ENCODE measurements at regions not wholly inside any gene's neighbourhood (a gene's known extent, or its start where the extent isn't known, plus 50 kb on each side); places are given as distances from the start of the nearest gene placed in this dataset.

DNA sequence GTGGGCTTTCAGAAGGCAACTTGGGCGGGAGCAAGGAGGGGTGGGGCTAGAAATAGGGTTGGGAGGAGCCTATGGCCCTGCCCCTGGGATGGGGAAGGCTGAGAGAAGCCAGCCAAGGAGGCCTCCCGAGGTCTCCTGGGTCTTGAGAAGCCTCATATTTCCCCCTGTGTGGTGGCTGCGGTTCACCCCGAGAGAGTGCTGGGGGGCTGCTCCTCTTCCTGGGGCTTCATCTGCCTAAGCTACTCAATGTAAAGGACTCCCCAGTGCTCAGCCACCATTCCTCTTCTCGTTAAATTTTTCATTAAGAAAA lies 174.3 kb downstream of the SMAD6 start:
- no peak for DNase-seq (ENCODE audit: low spot score)
- Histone ChIP-seq H3K36me3 (replicated peaks in 1 of 2; ENCODE audit: control insufficient read depth in 2 of 2, insufficient read depth in 2 of 2, low read length in 2 of 2) (no peaks in the 10 kb centered on the region), H4K91ac (ENCODE audit: low read depth, low read length, poor library complexity) (peak overlapping the region; percentile 17), H2BK5ac (ENCODE audit: low read length) (no peak overlapping the region), H2AK5ac (ENCODE audit: low read depth, low read length) (peak overlapping the region; percentile 24), H3K14ac (ENCODE audit: low read length) (no peak overlapping the region), H2BK15ac (ENCODE audit: low read length) (no peak overlapping the region), H3K4me1 (ENCODE audit: control insufficient read depth in 2 of 2, insufficient read depth in 1 of 2, low read depth in 1 of 2, low read length in 2 of 2) (peaks cover 0 to 10% of the 10 kb centered on the region in 2 donors), H3K4me3 (ENCODE audit: low read length in 2 of 2) (no peak overlapping the region), H3K27ac (replicated peaks; ENCODE audit: low read length) (no peak overlapping the region), H2BK12ac (ENCODE audit: low read length) (no peak overlapping the region), H4K8ac (ENCODE audit: low read depth, low read length) (no peak overlapping the region), H3K23ac (ENCODE audit: low read depth, low read length, poor library complexity) (no peak overlapping the region), H3K27me3 (ENCODE audit: control insufficient read depth in 3 of 3, insufficient read depth in 3 of 3, low read depth in 1 of 3, low read length in 3 of 3) (peaks cover 0 to 15% (median 0%) of the 10 kb centered on the region in 3 experiments), H3K4me2 (ENCODE audit: insufficient read depth, low read length, poor library complexity, severe bottlenecking) (no peak overlapping the region), H2BK120ac (ENCODE audit: low read depth, low read length) (no peak overlapping the region), H3K9ac (ENCODE audit: low read depth, low read length, poor library complexity) (no peak overlapping the region), H3K4ac (ENCODE audit: low read length) (no peak overlapping the region), H3K18ac (ENCODE audit: low read length) (no peak overlapping the region), H3K79me1 (ENCODE audit: low read depth, low read length) (no peaks in the 10 kb centered on the region), H3K9me3 (replicated peaks in 1 of 2; ENCODE audit: control insufficient read depth in 2 of 2, insufficient read depth in 1 of 2, low read depth in 1 of 2, low read length in 2 of 2) (no peaks in the 10 kb centered on the region), H2AFZ (ENCODE audit: low read length) (no peak overlapping the region)
- no CpG with 5 or more reads among the region's 5 CpGs for WGBS, 2 donors (ENCODE audit: extremely low coverage in 2 of 2, insufficient read length in 2 of 2, insufficient replicate concordance in 1 of 2)

DNA sequence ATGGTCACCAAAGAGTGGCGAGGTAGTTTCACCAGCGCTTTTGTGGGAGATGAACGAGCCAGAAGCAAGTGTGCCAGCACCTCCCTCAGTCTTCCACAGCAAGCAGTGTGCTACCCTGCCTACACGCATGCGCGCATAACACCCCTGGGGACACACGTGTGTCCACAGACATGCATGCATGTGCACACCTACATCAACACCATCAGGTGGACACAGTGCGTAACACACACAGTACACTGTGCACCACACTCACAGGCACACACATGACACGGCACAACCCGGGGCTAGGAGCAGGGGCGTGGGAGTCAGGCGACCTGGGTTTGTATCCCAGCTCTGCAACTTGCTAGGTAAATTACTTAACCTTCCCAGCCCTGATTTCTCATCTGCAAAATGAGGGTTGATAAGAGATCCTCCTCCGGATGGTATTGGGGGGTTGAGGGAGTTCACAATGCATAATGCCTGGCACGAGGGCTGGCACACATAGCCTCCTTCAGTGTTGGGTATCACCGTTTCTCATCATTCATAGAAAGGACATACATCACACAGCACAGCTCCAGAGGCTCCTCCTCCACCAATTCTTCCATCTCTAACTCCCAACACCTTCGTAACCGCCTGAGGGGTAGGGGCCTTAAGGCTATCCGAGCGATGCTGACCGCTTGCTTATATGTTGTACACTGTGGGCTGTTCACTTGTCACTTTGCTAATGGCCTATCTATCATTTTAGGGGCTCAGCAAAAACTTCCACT lies 174.9 kb downstream of the SMAD6 start:
- H2BK5ac ChIP-seq (ENCODE audit: low read length) = no peak overlapping the region
- WGBS, 2 donors (ENCODE audit: extremely low coverage in 2 of 2, insufficient read length in 2 of 2, insufficient replicate concordance in 1 of 2) = no CpG with 5 or more reads among the region's 20 CpGs

DNA sequence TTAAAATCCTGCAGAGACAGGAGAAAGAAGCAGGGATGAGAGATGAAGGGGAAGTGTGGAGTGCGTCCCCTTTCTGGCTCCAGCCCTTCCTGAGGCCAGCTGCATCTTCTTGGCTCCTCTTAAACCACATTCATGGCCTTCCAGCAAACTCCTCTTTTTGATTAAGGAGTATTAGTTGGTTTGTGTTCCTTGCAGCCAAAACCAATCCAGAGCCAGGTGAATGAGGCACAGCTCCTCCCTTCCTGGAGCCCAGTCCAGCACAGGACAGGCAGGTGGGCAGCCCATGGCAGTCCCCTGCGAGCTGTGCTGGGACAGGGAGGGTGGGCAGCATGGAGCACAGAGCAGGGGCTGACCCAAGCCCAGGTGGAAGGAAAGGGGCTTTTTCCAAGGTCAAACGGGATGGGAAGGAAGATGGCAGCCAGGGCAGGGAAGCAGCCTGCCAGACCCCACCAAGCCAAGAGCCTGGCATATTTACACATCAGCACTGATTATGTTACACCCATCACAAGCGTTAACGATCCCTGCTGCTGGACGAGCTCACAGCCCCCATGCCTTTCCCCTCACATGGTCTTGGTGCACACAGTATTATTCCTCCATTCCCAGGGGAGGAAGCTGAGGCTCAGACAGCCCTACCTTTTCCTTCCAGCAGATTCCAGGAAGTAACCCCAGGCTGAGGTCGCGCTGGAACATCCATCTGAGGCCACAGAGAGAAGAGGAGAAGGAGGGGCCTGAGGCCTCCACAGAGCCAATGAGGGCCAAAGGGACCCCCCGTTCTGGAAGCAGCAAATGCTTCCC lies 175.6 kb downstream of the SMAD6 start:
- no peak overlapping the region for H3K9ac ChIP-seq (ENCODE audit: low read depth, low read length, poor library complexity)
- no peaks in the 10 kb centered on the region for H3K36me3 ChIP-seq (replicated peaks in 1 of 2; ENCODE audit: control insufficient read depth in 2 of 2, insufficient read depth in 2 of 2, low read length in 2 of 2)
- H4K8ac ChIP-seq (ENCODE audit: low read depth, low read length) = no peak overlapping the region
- no peaks in the 10 kb centered on the region for H3K79me1 ChIP-seq (ENCODE audit: low read depth, low read length)
- H2BK5ac ChIP-seq (ENCODE audit: low read length) = no peak overlapping the region
- peak overlapping the region; percentile 33 for H2AK5ac ChIP-seq (ENCODE audit: low read depth, low read length)
- no peak overlapping the region for H3K4ac ChIP-seq (ENCODE audit: low read length)
- peak overlapping the region; percentile 73 for H3K18ac ChIP-seq (ENCODE audit: low read length)
- no peak for DNase-seq (ENCODE audit: low spot score)
- peaks cover 0 to 15% (median 0%) of the 10 kb centered on the region in 3 experiments for H3K27me3 ChIP-seq (ENCODE audit: control insufficient read depth in 3 of 3, insufficient read depth in 3 of 3, low read depth in 1 of 3, low read length in 3 of 3)
- H3K27ac ChIP-seq (replicated peaks; ENCODE audit: low read length) = no peak overlapping the region
- H2BK12ac ChIP-seq (ENCODE audit: low read length) = peak overlapping the region; percentile 12
- H2AFZ ChIP-seq (ENCODE audit: low read length) = peak overlapping the region; percentile 27
- H3K23ac ChIP-seq (ENCODE audit: low read depth, low read length, poor library complexity) = peak overlapping the region; percentile 17
- H3K14ac ChIP-seq (ENCODE audit: low read length) = no peak overlapping the region
- no peak overlapping the region for H3K4me3 ChIP-seq (ENCODE audit: low read length in 2 of 2)
- no CpG with 5 or more reads among the region's 9 CpGs for WGBS, 2 donors (ENCODE audit: extremely low coverage in 2 of 2, insufficient read length in 2 of 2, insufficient replicate concordance in 1 of 2)
- H3K4me1 ChIP-seq (ENCODE audit: control insufficient read depth in 2 of 2, insufficient read depth in 1 of 2, low read depth in 1 of 2, low read length in 2 of 2) = peaks cover 0 to 15% of the 10 kb centered on the region in 2 donors
- H3K9me3 ChIP-seq (replicated peaks in 1 of 2; ENCODE audit: control insufficient read depth in 2 of 2, insufficient read depth in 1 of 2, low read depth in 1 of 2, low read length in 2 of 2) = no peaks in the 10 kb centered on the region
- H2BK120ac ChIP-seq (ENCODE audit: low read depth, low read length) = no peak overlapping the region
- no peak overlapping the region for H3K4me2 ChIP-seq (ENCODE audit: insufficient read depth, low read length, poor library complexity, severe bottlenecking)
- no peak overlapping the region for H4K91ac ChIP-seq (ENCODE audit: low read depth, low read length, poor library complexity)
- peak overlapping the region; percentile 42 for H2BK15ac ChIP-seq (ENCODE audit: low read length)

More for the DNA sequence above, 174.9 kb downstream of the SMAD6 start:
- Histone ChIP-seq H2BK15ac (ENCODE audit: low read length) (no peak overlapping the region), H3K9me3 (replicated peaks in 1 of 2; ENCODE audit: control insufficient read depth in 2 of 2, insufficient read depth in 1 of 2, low read depth in 1 of 2, low read length in 2 of 2) (no peaks in the 10 kb centered on the region), H3K23ac (ENCODE audit: low read depth, low read length, poor library complexity) (peak overlapping the region; percentile 76), H3K36me3 (replicated peaks in 1 of 2; ENCODE audit: control insufficient read depth in 2 of 2, insufficient read depth in 2 of 2, low read length in 2 of 2) (no peaks in the 10 kb centered on the region), H3K27ac (replicated peaks; ENCODE audit: low read length) (no peak overlapping the region), H3K9ac (ENCODE audit: low read depth, low read length, poor library complexity) (no peak overlapping the region), H4K91ac (ENCODE audit: low read depth, low read length, poor library complexity) (peak overlapping the region; percentile 17), H2AK5ac (ENCODE audit: low read depth, low read length) (no peak overlapping the region), H3K79me1 (ENCODE audit: low read depth, low read length) (no peaks in the 10 kb centered on the region), H3K27me3 (ENCODE audit: control insufficient read depth in 3 of 3, insufficient read depth in 3 of 3, low read depth in 1 of 3, low read length in 3 of 3) (peaks cover 0 to 15% (median 0%) of the 10 kb centered on the region in 3 experiments), H3K4me2 (ENCODE audit: insufficient read depth, low read length, poor library complexity, severe bottlenecking) (no peak overlapping the region), H4K8ac (ENCODE audit: low read depth, low read length) (no peak overlapping the region), H3K14ac (ENCODE audit: low read length) (no peak overlapping the region), H3K4me3 (ENCODE audit: low read length in 2 of 2) (peak overlapping the region in 1 of 2 donors; percentile 24), H3K4me1 (ENCODE audit: control insufficient read depth in 2 of 2, insufficient read depth in 1 of 2, low read depth in 1 of 2, low read length in 2 of 2) (peaks cover 0 to 10% of the 10 kb centered on the region in 2 donors), H3K4ac (ENCODE audit: low read length) (no peak overlapping the region), H2BK12ac (ENCODE audit: low read length) (no peak overlapping the region), H3K18ac (ENCODE audit: low read length) (peak overlapping the region; percentile 44), H2AFZ (ENCODE audit: low read length) (no peak overlapping the region), H2BK120ac (ENCODE audit: low read depth, low read length) (no peak overlapping the region)
- DNase-seq (ENCODE audit: low spot score) = no peak

- H3K4me1 ChIP-seq (ENCODE audit: control insufficient read depth in 2 of 2, insufficient read depth in 1 of 2, low read depth in 1 of 2, low read length in 2 of 2) = peaks cover 7 to 20% of the 10 kb centered on the region in 2 donors
- H3K9me3 ChIP-seq (replicated peaks in 1 of 2; ENCODE audit: control insufficient read depth in 2 of 2, insufficient read depth in 1 of 2, low read depth in 1 of 2, low read length in 2 of 2) = no peaks in the 10 kb centered on the region
- H3K27me3 ChIP-seq (ENCODE audit: control insufficient read depth in 3 of 3, insufficient read depth in 3 of 3, low read depth in 1 of 3, low read length in 3 of 3) = peaks cover 0 to 8% (median 0%) of the 10 kb centered on the region in 3 experiments
- no peaks in the 10 kb centered on the region for H3K79me1 ChIP-seq (ENCODE audit: low read depth, low read length)
- no peak overlapping the region for H2BK5ac ChIP-seq (ENCODE audit: low read length)
- H3K18ac ChIP-seq (ENCODE audit: low read length) = no peak overlapping the region
- no peak overlapping the region for H3K4ac ChIP-seq (ENCODE audit: low read length)
- no peak overlapping the region for H3K4me2 ChIP-seq (ENCODE audit: insufficient read depth, low read length, poor library complexity, severe bottlenecking)
- H3K36me3 ChIP-seq (replicated peaks in 1 of 2; ENCODE audit: control insufficient read depth in 2 of 2, insufficient read depth in 2 of 2, low read length in 2 of 2) = no peaks in the 10 kb centered on the region
- no peak overlapping the region for H3K9ac ChIP-seq (ENCODE audit: low read depth, low read length, poor library complexity)
- H3K23ac ChIP-seq (ENCODE audit: low read depth, low read length, poor library complexity) = no peak overlapping the region
- no peak overlapping the region for H3K27ac ChIP-seq (replicated peaks; ENCODE audit: low read length)
- no peak overlapping the region for H4K91ac ChIP-seq (ENCODE audit: low read depth, low read length, poor library complexity)
- H4K8ac ChIP-seq (ENCODE audit: low read depth, low read length) = no peak overlapping the region
- DNase-seq (ENCODE audit: low spot score) = no peak
- no peak overlapping the region for H2BK120ac ChIP-seq (ENCODE audit: low read depth, low read length)
- no peak overlapping the region for H2AFZ ChIP-seq (ENCODE audit: low read length)
- no peak overlapping the region for H2AK5ac ChIP-seq (ENCODE audit: low read depth, low read length)
- no peak overlapping the region for H2BK15ac ChIP-seq (ENCODE audit: low read length)
- H3K4me3 ChIP-seq (ENCODE audit: low read length in 2 of 2) = no peak overlapping the region
- no CpG with 5 or more reads among the region's 4 CpGs for WGBS, 2 donors (ENCODE audit: extremely low coverage in 2 of 2, insufficient read length in 2 of 2, insufficient replicate concordance in 1 of 2)
- no peak overlapping the region for H2BK12ac ChIP-seq (ENCODE audit: low read length)
- H3K14ac ChIP-seq (ENCODE audit: low read length) = no peak overlapping the region
These were observed 176.7 kb downstream of the SMAD6 start for GRCh38 chr15:66878761-66879160.
